Ovary (tissue), 3 donors: ENCODE measurements at regions not wholly inside any gene's neighbourhood (a gene's known extent, or its start where the extent isn't known, plus 50 kb on each side); places are given as distances from the start of the nearest gene placed in this dataset.

ENCODE experiments used
- CTCF ChIP-seq, 3 donors: fragments of 450-650 bp in 2 of 3; fragments of 200-600 bp in 1 of 3; IDR thresholded peaks; one replicate each; pipeline versions ENCODE4 v1.5.1 to v1.8.0; 2016 to 2022; ENCODE audit warnings: antibody characterized with exemption in 3 of 3, mild to moderate bottlenecking in 1 of 3
- EP300 ChIP-seq: sonication (generic); formaldehyde crosslinking; IDR thresholded peaks from one replicate; pipeline ENCODE4 v1.6.1; 2017; ENCODE audit warnings: antibody characterized with exemption
- POLR2A ChIP-seq: fragments of 450-650 bp; IDR thresholded peaks from one replicate; pipeline ENCODE4 v1.6.1; 2017; ENCODE audit warnings: antibody characterized with exemption, mild to moderate bottlenecking, moderate library complexity
- donor health status: DM: no; HTN: no; CAD: no.

GRCh38 chr4:54588404-54588803 is 69.4 kb upstream of the KIT start:
- TF ChIP-seq POLR2A (no peak), EP300 (no peak), CTCF (IDR thresholded peaks at IDR 0.05) (no peak)
